K562 (cell line): ENCODE measurements at regions not wholly inside any gene's neighbourhood (a gene's known extent, or its start where the extent isn't known, plus 50 kb on each side); places are given as distances from the start of the nearest gene placed in this dataset.

Experiments
- CTCF ChIP-seq, 3 experiments: IDR thresholded peaks in 2 of 3; conservative IDR thresholded peaks in 1 of 3; 2 replicates each; pipeline ENCODE4 v1.5.1; 2011 to 2012; ENCODE audit warnings: low read length in 3 of 3, mild to moderate bottlenecking in 3 of 3, control low read depth in 2 of 3, improper control_type of control experiment in 1 of 3, inconsistent platforms in 1 of 3, low read depth in 1 of 3, mixed read lengths in 1 of 3, moderate library complexity in 1 of 3; ENCODE audit not compliant: insufficient read depth in 2 of 3
- GTF2B ChIP-seq: IDR thresholded peaks from 2 replicates; pipeline ENCODE4 v1.6.1; 2011; ENCODE audit not compliant: insufficient read length; ENCODE audit errors: extremely low read depth
- SMC3 ChIP-seq: conservative IDR thresholded peaks from 2 replicates; pipeline ENCODE4 v1.6.1; 2011; ENCODE audit warnings: low read depth, low read length, improper control_type of control experiment; ENCODE audit not compliant: insufficient read depth
- ZBTB5 ChIP-seq: fragments of 450-650 bp; IDR thresholded peaks from 2 replicates; pipeline ENCODE4 v1.6.1; 2017; ENCODE audit warnings: antibody characterized with exemption
- ZZZ3 ChIP-seq: fragments of 450-650 bp; IDR thresholded peaks from 2 replicates; pipeline ENCODE4 v1.6.1; 2016; ENCODE audit warnings: antibody characterized with exemption, mild to moderate bottlenecking, moderate library complexity

GRCh38 chr10:59033622-59034021, 142.8 kb upstream of the PHYHIPL start:
- TF ChIP-seq CTCF (IDR thresholded peaks at IDR 0.05 in 2 of 3, conservative IDR thresholded peaks at IDR 0.05 in 1 of 3; ENCODE audit: insufficient read depth in 2 of 3, low read depth in 1 of 3, low read length in 3 of 3): no peak
- no peak for TF ChIP-seq SMC3
- no peak for TF ChIP-seq ZBTB5
- TF ChIP-seq GTF2B: no peak
- no peak for TF ChIP-seq ZZZ3
